Heart right ventricle (tissue), 16 donors: ENCODE measurements at regions not wholly inside any gene's neighbourhood (a gene's known extent, or its start where the extent isn't known, plus 50 kb on each side); places are given as distances from the start of the nearest gene placed in this dataset.

Source experiments
- ATAC-seq, 8 donors: fragments of 200-7000 bp; cut with Tn5 transposase; one replicate each; pipeline ENCODE4 v1.9.1; 2020; ENCODE audit warnings: mild to moderate bottlenecking in 8 of 8, moderate library complexity in 8 of 8, moderate number of reproducible peaks in 1 of 8
- DNase-seq, 2 donors: peaks; one replicate each; pipeline ENCODE4 v3.0.0-alpha.2; 2020
- H3K27ac ChIP-seq, 10 donors: fragments of 200-600 bp; sonication (generic) in 2 of 10; one replicate each; pipeline versions ENCODE4 v1.5.0 to v1.8.0; 2020 to 2022; ENCODE audit warnings: mild to moderate bottlenecking in 3 of 10
- H3K27me3 ChIP-seq, 7 donors: fragments of 200-600 bp; one replicate each; pipeline ENCODE4 v1.8.0; 2021 to 2022; ENCODE audit warnings: mild to moderate bottlenecking in 2 of 7
- H3K36me3 ChIP-seq, 9 donors: fragments of 200-600 bp; sonication (generic) in 1 of 9; one replicate each; pipeline versions ENCODE4 v1.5.0 to v1.8.0; 2020 to 2022; ENCODE audit warnings: mild to moderate bottlenecking in 2 of 9
- H3K4me1 ChIP-seq, 9 donors: fragments of 200-600 bp; sonication (generic) in 1 of 9; one replicate each; pipeline versions ENCODE4 v1.5.0 to v1.8.0; 2020 to 2022; ENCODE audit warnings: mild to moderate bottlenecking in 4 of 9
- H3K4me3 ChIP-seq, 10 donors: fragments of 200-600 bp; sonication (generic) in 2 of 10; one replicate each; pipeline versions ENCODE4 v1.5.0 to v1.8.0; 2020 to 2022; ENCODE audit warnings: mild to moderate bottlenecking in 7 of 10, moderate library complexity in 2 of 10
- H3K9me3 ChIP-seq, 11 donors: fragments of 200-600 bp in 10 of 11; sonication (generic) in 2 of 11; one replicate each; pipeline versions ENCODE4 v1.5.0 to v1.8.0; 2013 to 2022; ENCODE audit warnings: mild to moderate bottlenecking in 2 of 11, control low read depth in 1 of 11, moderate library complexity in 1 of 11
- WGBS, 2 donors: extraction: QIAGEN DNeasy Blood & Tissue Kit; methylation state at CpG; one replicate each; pipeline ENCODE4 v1.1.7; 2013; ENCODE audit warnings: inconsistent platforms in 1 of 2; 5-methylcytosine and 5-hydroxymethylcytosine counted together
- intact Hi-C, 10 donors: fragments of 100-400 bp; cut with DNase I; formaldehyde crosslinking; loops; one replicate each; pipeline versions ENCODE4 v1.11.1 to v1.14.2; 2022
- TF ChIP-seq, protein P1 (sequence below), 9 donors: fragments of 200-600 bp; sonication (generic) in 2 of 9; IDR thresholded peaks; one replicate each; pipeline versions ENCODE4 v1.5.0 to v1.8.0; 2021 to 2022; ENCODE audit warnings: antibody characterized with exemption in 9 of 9, mild to moderate bottlenecking in 5 of 9, moderate library complexity in 1 of 9
- donor health status: Arrhythmogenic right ventricular cardiomyopathy.
- donor health status: ischemic (EF 13 %, LVEDD 7.1; RV severe dilation, severe dysfunction).
- donor health status: healthy with polysubstance abuse.
- donor health status: DM: no; HTN: yes; CAD: no.
- donor health status: DM: no; HTN: no; CAD: no.
- donor health status: ischemic (EF 25% LVEDD 6.9; RV normal size, moderate dysfunction).
- donor health status: ischemic (EF 25% LVEDD 5.7; RV mildly dilated, moderate dysfunction).
- donor health status: healthy.
- donor health status: DM: yes; HTN: yes; CAD: no.
- donor health status: Ischemic cardiomyopathy.
- donor health status: ischemic (EF 35%, LVEDD 5.7; RV mildly dilated, moderate dysfunction).
- donor health status: nonischemic (EF 11% LVEDD 7.7; RV severe dilation, severe dysfunction).
- donor health status: DM: yes; HTN: yes; CAD: no.
- donor health status: PGD.
- donor health status: ischemic (EF 29% LVEDD 5.4; RV normal size, mild dysfunction).
- donor health status: nonischemic (EF 23%, LVEDD 6.1; RV moderate dilation, normal function).

GRCh38 chr2:23296691-23297090, 88.3 kb upstream of the KLHL29 start:
- TF ChIP-seq, protein P1, sequence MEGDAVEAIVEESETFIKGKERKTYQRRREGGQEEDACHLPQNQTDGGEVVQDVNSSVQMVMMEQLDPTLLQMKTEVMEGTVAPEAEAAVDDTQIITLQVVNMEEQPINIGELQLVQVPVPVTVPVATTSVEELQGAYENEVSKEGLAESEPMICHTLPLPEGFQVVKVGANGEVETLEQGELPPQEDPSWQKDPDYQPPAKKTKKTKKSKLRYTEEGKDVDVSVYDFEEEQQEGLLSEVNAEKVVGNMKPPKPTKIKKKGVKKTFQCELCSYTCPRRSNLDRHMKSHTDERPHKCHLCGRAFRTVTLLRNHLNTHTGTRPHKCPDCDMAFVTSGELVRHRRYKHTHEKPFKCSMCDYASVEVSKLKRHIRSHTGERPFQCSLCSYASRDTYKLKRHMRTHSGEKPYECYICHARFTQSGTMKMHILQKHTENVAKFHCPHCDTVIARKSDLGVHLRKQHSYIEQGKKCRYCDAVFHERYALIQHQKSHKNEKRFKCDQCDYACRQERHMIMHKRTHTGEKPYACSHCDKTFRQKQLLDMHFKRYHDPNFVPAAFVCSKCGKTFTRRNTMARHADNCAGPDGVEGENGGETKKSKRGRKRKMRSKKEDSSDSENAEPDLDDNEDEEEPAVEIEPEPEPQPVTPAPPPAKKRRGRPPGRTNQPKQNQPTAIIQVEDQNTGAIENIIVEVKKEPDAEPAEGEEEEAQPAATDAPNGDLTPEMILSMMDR (IDR thresholded peaks at IDR 0.05): no peak
- no peak for DNase-seq
- Histone ChIP-seq H3K36me3 (no peaks in the 10 kb centered on the region), H3K27ac (no peak overlapping the region), H3K4me3 (no peak overlapping the region), H3K9me3 (no peaks in the 10 kb centered on the region), H3K27me3 (peaks cover 0 to 19% (median 4%) of the 10 kb centered on the region in 7 donors), H3K4me1 (peaks cover 0 to 10% (median 0%) of the 10 kb centered on the region in 9 donors)
- intact Hi-C loops: no loop called here
- ATAC-seq: no peak
- WGBS, 2 donors: 83 to 86% methylated on average over 9 of the region's 9 CpGs

DNA sequence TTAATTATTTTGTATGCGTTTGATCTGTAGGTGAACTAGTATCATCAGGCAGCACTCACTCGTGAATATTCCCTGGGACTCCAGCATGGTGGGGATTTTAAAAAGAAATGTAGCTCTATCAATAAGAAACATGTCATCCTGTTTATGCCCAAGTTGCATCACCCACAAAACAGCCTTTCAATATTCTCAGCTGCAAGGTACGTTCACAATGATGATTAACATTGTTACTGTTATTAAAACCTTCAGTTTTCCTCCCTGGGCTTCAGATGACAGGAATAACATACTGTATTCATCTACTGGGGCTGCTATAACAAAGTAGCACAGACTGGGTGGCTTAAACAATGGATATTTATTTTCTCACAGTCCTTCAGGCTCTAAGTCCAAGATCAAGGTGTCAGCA, 87.9 kb upstream of the KLHL29 start:
- 69 to 88% methylated on average over 3 of the region's 3 CpGs for WGBS, 2 donors
- H3K27me3 ChIP-seq: peaks cover 0 to 19% (median 4%) of the 10 kb centered on the region in 7 donors
- H3K27ac ChIP-seq: no peak overlapping the region
- H3K9me3 ChIP-seq: no peaks in the 10 kb centered on the region
- TF ChIP-seq, protein P1 (IDR thresholded peaks at IDR 0.05): no peak
- intact Hi-C loops: no loop called here
- ATAC-seq: no peak
- no peak overlapping the region for H3K4me3 ChIP-seq
- no peak for DNase-seq
- H3K4me1 ChIP-seq: peaks cover 0 to 10% (median 0%) of the 10 kb centered on the region in 9 donors
- no peaks in the 10 kb centered on the region for H3K36me3 ChIP-seq

DNA sequence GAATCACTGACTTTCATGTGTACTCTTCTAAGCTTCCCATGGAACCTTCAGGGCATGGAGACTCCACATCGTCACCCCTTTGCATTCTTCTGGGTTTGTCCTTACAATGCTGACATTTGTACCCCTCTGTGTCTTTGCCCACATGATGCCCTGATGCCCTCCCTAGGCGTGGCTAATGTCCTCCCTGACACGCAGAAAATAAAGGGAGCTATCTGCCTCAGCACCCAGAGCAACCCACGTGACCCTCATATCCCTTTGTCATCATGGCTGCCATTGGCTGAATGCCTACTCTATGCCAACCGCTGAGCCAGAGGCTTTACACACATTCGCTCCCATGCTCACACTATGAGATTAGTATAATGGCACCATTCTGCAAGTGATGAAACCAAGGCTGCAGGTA, 86.4 kb upstream of the KLHL29 start:
- 84 to 94% methylated on average over 6 of the region's 6 CpGs for WGBS, 2 donors
- Histone ChIP-seq H3K27me3 (peaks cover 0 to 15% (median 4%) of the 10 kb centered on the region in 7 donors), H3K9me3 (no peaks in the 10 kb centered on the region), H3K4me1 (peaks cover 0 to 6% (median 0%) of the 10 kb centered on the region in 9 donors), H3K4me3 (no peak overlapping the region), H3K27ac (no peak overlapping the region), H3K36me3 (no peaks in the 10 kb centered on the region)
- TF ChIP-seq, protein P1 (IDR thresholded peaks at IDR 0.05): no peak
- DNase-seq (no peak), ATAC-seq (no peak)
- intact Hi-C loops: no loop called here

DNA sequence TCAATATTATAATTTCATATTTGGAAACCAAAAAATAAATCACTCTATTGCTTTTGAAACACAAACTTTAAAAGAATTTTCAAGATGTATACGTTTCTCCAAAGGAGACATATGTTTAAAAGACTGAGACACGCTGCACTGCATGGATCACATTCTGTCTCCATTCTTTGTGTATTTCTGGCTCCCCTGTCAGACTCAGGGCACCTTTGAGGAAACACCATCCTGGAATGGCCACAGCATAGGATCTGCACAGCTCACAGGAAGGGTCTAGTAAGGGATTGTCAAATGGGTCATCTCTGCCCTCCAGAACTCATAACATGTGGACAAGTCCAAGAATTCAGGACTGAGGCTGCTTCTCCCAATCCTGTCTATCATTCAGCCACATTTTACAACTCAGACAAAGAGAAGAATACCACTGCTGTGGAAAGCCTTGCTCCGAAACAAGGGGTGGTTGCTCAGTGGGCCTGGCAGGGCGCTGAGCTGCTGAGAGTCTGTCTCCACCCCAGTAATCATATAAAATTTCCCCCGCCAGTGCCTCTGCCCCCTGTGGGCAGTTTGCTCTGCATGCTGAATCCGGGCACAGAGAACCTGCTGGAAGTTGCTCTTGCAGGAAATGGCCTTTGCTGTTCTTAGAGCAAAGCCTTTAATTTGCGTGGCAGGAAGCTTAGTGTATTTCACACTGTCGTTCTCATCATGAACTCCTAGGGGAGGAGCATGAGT, 85.3 kb upstream of the KLHL29 start:
- no peak for ATAC-seq
- Histone ChIP-seq H3K4me3 (no peak overlapping the region), H3K27me3 (peaks cover 0 to 17% (median 5%) of the 10 kb centered on the region in 7 donors), H3K4me1 (no peaks in the 10 kb centered on the region), H3K36me3 (no peaks in the 10 kb centered on the region), H3K9me3 (no peaks in the 10 kb centered on the region), H3K27ac (no peak overlapping the region)
- no peak for DNase-seq
- TF ChIP-seq, protein P1 (IDR thresholded peaks at IDR 0.05): no peak
- intact Hi-C loops: no loop called here
- 74 to 81% methylated on average over 8 of the region's 8 CpGs for WGBS, 2 donors
